ENCODE measurements at regions not wholly inside any gene's neighbourhood (a gene's known extent, or its start where the extent isn't known, plus 50 kb on each side); places are given as distances from the start of the nearest gene placed in this dataset.

DNA sequence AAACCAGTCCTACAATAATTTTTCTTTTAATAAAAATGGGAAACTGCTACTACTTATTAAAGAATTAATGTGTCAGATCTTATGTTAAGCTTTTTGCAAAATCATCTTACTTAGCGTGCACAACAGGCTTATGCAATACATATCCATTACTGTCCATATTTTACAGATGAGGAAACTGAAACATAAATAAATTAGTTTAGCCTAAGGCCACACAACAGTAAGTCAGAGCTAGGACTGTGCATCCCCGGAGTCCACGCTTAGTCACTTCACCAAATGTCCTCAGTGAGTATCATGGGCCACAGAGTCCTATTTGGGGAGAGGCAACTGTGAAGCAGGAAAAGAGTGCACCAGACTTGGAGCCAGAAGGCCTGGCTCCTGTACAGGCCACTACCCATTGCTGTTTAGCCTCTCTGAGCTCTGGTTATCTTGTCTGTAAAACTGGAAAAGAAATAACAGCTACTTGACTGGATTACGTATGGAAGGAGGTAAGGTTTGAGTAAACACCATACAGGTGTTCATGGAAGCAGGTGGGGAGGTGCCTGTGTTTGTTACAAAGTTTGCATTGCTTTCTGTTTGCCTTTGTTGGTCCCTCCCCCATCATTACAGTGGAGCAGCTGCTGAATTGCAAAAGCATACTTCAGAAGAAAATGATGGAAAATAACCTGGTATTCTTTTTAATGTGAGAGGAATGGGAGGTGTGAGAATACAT lies 192.8 kb downstream of the FCRL5 start:
- peaks cover 3% of the 10 kb centered on the region; the same call in 1 of the 2 replicates for H3K27me3 ChIP-seq (ENCODE audit: control insufficient read depth, insufficient read depth, low read length)
- ATAC-seq (no peak), DNase-seq (ENCODE audit: low read depth, low spot score) (no peak)
- no TSS peak for BruUV-seq (replicated peaks)
- intact Hi-C loops (cut with micrococcal nuclease; ENCODE audit: unreplicated experiment) (loop anchor here (5.0 kb wide), 1 partner anchor 167 kb away; no protein-coding TSS in a partner anchor), in situ Hi-C loops (cut with HindIII; ENCODE audit: low pct_unique_long_range_greater_than_20kb, low sequenced_read_pairs) (no loop called here)
- H3K9me3 ChIP-seq (ENCODE audit: control insufficient read depth, insufficient read depth, low read depth, low read length): no peaks in the 10 kb centered on the region
- ChIA-PET CTCF (interaction anchor here (0.5 kb wide), 1 partner anchor 658 kb away, joined by 5 read pairs; no protein-coding TSS in a partner anchor), POLR2A (no interaction called here)
- no peaks in the 10 kb centered on the region for H3K36me3 ChIP-seq (ENCODE audit: control insufficient read depth, insufficient read depth, low read length)
- H3K27ac ChIP-seq (ENCODE audit: low read length): no peak overlapping the region
- TF ChIP-seq SIN3A (IDR thresholded peaks at IDR 0.05; ENCODE audit: borderline replicate concordance, insufficient read depth, low read depth, low read length) (no peak), POLR2AphosphoS5 (IDR thresholded peaks at IDR 0.05; ENCODE audit: low read depth, low read length) (no peak), TCF7L2 (IDR thresholded peaks at IDR 0.05; ENCODE audit: low read depth, low read length) (no peak)
- TF ChIP-seq, protein P1, sequence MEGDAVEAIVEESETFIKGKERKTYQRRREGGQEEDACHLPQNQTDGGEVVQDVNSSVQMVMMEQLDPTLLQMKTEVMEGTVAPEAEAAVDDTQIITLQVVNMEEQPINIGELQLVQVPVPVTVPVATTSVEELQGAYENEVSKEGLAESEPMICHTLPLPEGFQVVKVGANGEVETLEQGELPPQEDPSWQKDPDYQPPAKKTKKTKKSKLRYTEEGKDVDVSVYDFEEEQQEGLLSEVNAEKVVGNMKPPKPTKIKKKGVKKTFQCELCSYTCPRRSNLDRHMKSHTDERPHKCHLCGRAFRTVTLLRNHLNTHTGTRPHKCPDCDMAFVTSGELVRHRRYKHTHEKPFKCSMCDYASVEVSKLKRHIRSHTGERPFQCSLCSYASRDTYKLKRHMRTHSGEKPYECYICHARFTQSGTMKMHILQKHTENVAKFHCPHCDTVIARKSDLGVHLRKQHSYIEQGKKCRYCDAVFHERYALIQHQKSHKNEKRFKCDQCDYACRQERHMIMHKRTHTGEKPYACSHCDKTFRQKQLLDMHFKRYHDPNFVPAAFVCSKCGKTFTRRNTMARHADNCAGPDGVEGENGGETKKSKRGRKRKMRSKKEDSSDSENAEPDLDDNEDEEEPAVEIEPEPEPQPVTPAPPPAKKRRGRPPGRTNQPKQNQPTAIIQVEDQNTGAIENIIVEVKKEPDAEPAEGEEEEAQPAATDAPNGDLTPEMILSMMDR (IDR thresholded peaks at IDR 0.05): no peak
- TF ChIP-seq, protein P2, sequence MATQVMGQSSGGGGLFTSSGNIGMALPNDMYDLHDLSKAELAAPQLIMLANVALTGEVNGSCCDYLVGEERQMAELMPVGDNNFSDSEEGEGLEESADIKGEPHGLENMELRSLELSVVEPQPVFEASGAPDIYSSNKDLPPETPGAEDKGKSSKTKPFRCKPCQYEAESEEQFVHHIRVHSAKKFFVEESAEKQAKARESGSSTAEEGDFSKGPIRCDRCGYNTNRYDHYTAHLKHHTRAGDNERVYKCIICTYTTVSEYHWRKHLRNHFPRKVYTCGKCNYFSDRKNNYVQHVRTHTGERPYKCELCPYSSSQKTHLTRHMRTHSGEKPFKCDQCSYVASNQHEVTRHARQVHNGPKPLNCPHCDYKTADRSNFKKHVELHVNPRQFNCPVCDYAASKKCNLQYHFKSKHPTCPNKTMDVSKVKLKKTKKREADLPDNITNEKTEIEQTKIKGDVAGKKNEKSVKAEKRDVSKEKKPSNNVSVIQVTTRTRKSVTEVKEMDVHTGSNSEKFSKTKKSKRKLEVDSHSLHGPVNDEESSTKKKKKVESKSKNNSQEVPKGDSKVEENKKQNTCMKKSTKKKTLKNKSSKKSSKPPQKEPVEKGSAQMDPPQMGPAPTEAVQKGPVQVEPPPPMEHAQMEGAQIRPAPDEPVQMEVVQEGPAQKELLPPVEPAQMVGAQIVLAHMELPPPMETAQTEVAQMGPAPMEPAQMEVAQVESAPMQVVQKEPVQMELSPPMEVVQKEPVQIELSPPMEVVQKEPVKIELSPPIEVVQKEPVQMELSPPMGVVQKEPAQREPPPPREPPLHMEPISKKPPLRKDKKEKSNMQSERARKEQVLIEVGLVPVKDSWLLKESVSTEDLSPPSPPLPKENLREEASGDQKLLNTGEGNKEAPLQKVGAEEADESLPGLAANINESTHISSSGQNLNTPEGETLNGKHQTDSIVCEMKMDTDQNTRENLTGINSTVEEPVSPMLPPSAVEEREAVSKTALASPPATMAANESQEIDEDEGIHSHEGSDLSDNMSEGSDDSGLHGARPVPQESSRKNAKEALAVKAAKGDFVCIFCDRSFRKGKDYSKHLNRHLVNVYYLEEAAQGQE (IDR thresholded peaks at IDR 0.05; ENCODE audit: insufficient read depth in 1 of 2, low read depth in 2 of 2, low read length in 1 of 2): no peak
- H3K4me1 ChIP-seq (ENCODE audit: control insufficient read depth, insufficient read depth, low read length): no peaks in the 10 kb centered on the region
- no peak overlapping the region for H3K4me3 ChIP-seq (ENCODE audit: low read depth in 2 of 2, low read length in 2 of 2)

DNA sequence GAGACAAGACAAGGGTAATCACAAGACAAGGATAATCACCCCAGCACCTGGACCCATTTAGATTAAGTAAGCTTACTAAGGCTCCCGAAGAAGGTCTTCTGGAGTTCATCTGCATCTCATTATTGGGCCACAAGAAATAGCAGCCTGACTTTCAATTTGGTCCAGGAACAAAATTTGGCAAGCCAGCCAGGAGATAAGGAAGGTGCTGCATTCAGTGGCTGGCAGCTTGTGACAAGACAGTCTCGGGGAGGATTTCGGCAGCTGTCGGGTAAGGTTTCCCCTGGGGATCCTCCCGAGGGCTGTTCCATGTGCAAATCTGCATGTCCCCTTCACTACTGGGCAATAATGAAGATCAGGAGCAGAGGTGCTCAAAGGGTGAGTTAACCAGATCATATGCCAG lies 195.2 kb downstream of the FCRL5 start:
- POLR2A ChIA-PET: no interaction called here
- in situ Hi-C loops (cut with HindIII; ENCODE audit: low pct_unique_long_range_greater_than_20kb, low sequenced_read_pairs) (no loop called here), intact Hi-C loops (cut with micrococcal nuclease; ENCODE audit: unreplicated experiment) (no loop called here)
- ATAC-seq: no peak
- no peak overlapping the region for H3K27ac ChIP-seq (ENCODE audit: low read length)
- H3K9me3 ChIP-seq (ENCODE audit: control insufficient read depth, insufficient read depth, low read depth, low read length): no peaks in the 10 kb centered on the region
- CTCF ChIA-PET: no interaction called here
- TF ChIP-seq, protein P1 (IDR thresholded peaks at IDR 0.05): no peak
- TF ChIP-seq POLR2AphosphoS5 (IDR thresholded peaks at IDR 0.05; ENCODE audit: low read depth, low read length) (no peak), TCF7L2 (IDR thresholded peaks at IDR 0.05; ENCODE audit: low read depth, low read length) (no peak), SIN3A (IDR thresholded peaks at IDR 0.05; ENCODE audit: borderline replicate concordance, insufficient read depth, low read depth, low read length) (no peak)
- TF ChIP-seq, protein P2 (IDR thresholded peaks at IDR 0.05; ENCODE audit: insufficient read depth in 1 of 2, low read depth in 2 of 2, low read length in 1 of 2): no peak
- BruUV-seq (replicated peaks): no TSS peak
- no peak for DNase-seq (ENCODE audit: low read depth, low spot score)
- H3K4me1 ChIP-seq (ENCODE audit: control insufficient read depth, insufficient read depth, low read length): no peaks in the 10 kb centered on the region
- no peak overlapping the region for H3K4me3 ChIP-seq (ENCODE audit: low read depth in 2 of 2, low read length in 2 of 2)
- peaks cover 5% of the 10 kb centered on the region for H3K27me3 ChIP-seq (ENCODE audit: control insufficient read depth, insufficient read depth, low read length)
- no peaks in the 10 kb centered on the region for H3K36me3 ChIP-seq (ENCODE audit: control insufficient read depth, insufficient read depth, low read length)
